ENCODE measurements at regions not wholly inside any gene's neighbourhood (a gene's known extent, or its start where the extent isn't known, plus 50 kb on each side); places are given as distances from the start of the nearest gene placed in this dataset.

GRCh38 chr12:126163984-126164383 lies 1098.7 kb downstream of the AACS start (continued):
- no peak for TF ChIP-seq TAF7 (optimal IDR thresholded peaks at IDR 0.05; ENCODE audit: borderline replicate concordance, low read depth, low read length)
- TF ChIP-seq JUN (IDR thresholded peaks at IDR 0.05; ENCODE audit: low read depth, low read length) = no peak
- TF ChIP-seq NANOG (IDR thresholded peaks at IDR 0.05; ENCODE audit: insufficient read depth, low read depth, low read length, poor library complexity, severe bottlenecking) = no peak
- TF ChIP-seq BACH1 (IDR thresholded peaks at IDR 0.05; ENCODE audit: low read length) = no peak
- TF ChIP-seq GTF2F1 (IDR thresholded peaks at IDR 0.05; ENCODE audit: borderline replicate concordance, low read depth, low read length) = no peak
- TF ChIP-seq POLR2A (IDR thresholded peaks at IDR 0.05; ENCODE audit: control extremely low read depth in 1 of 2, low read depth in 2 of 2, low read length in 2 of 2) = no peak
- no peak for TF ChIP-seq E2F6 (IDR thresholded peaks at IDR 0.05)
- no peak for TF ChIP-seq USF2 (IDR thresholded peaks at IDR 0.05; ENCODE audit: low read length)
